ENCODE measurements at regions not wholly inside any gene's neighbourhood (a gene's known extent, or its start where the extent isn't known, plus 50 kb on each side); places are given as distances from the start of the nearest gene placed in this dataset.

DNA sequence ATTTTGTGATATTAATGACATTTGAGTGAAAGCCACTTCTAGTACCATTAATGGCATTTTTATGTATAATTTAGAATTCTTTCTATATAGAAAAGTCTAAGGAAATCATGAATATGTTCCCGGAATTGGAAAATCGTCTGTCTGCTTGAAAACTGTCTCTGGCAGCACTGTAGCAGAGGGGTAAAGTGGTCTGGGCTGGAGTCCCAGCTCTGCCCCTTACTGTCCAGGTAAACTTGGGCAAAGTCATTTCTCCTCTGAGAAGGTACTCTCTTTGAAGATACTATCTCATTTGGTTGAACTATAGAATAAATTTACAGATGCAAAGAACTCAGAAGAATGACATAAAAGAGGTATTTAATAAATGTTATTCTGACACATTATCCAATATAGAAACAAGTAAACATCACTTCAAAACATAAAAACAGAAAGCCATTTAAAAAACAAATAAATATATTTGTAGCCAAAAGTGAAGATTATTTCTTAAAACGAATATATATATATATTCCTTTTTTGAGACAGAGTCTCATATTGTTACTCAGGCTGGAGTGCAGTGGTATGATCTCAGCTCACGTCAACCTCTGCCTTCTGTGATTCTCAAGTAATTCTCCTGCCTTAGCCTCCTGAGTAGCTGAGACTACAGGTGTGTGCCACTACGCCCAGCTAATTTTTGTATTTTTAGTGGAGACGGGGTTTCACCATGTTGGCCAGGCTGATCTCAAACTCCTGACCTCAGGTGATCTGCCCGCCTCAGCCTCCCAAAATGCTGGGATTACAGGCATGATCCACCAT is 149.8 kb upstream of the ITGA4 start:
- no peak for DNase-seq

GRCh38 chr2:181308766-181309515 is 148.2 kb upstream of the ITGA4 start:
- DNase-seq = no peak

GRCh38 chr2:181309586-181309985 is 147.6 kb upstream of the ITGA4 start:
- no peak for DNase-seq

DNA sequence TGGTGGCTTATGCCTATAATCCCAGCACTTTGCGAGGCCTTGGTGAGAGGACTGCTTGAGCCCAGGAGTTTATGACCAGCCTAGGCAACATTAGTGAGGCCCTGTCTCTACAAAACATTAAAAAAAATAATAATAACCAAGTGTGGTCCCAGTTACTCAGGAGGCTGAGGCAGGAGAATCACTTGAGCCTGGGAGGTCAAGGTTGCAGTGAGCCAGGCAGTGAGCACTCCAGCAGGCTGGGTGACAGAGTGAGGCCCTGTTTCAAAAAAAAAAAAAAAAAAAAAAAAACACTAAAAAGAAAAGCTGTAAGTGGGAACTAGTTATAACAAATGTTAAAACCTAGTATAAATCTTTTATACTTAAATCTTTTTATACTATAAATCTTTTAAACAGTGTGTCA is 146.2 kb upstream of the ITGA4 start:
- no peak for DNase-seq

DNA sequence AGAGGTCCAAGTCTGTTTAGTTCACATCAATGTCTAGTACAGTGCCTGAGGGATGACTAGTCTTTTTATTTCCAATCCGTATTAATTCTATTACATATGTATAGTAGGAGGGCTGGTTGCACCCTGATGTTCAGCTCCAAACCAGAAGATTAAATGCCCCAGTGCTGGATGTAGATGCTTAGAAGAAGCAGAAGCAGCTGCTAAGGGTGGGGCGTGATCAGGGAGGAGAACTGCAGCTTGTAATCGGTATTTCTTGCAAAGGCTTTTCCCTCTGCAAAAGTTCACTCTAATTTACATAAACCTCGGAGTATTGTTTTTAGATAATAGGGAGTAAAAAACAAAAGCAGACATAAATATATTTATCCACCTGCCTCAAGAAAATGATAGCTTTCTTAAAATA is 145.3 kb upstream of the ITGA4 start:
- DNase-seq = no peak

DNA sequence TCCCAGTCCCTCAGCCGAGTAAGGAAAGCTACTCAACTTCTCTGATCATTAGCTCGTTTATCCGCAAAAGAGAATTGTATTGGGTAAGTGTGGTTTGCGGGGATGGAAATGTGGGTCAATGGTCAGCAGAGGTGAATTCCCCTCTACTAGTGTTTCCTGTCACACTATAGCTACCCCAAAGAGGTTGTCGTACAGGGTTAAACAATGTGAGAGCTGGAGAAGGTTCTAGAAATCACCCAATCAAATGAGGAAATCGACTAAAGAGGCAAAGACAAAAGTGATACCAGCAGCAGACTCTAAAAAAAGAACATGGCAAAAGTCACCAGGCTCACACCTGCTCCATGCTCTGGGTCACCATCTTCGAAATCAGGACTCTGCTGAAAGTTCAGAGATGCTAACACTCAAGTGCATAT is 144.7 kb upstream of the ITGA4 start:
- no peak for DNase-seq

DNA sequence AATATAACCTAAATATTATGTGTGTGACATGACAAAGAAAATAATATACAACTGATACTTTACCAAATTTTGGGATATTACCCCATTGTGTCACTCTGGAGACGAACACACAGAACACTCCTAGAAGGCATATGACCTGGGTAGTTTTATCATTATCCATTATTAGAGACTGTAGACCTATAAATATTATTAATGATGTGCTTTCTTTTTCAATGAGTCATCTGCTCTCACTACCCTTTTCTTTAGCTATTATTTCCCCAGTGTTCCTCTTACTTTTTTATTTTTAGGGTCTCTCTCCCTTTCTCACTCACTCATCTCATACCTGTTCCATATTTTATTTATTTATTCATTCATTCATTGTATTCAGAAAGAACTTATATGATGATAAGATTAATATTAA is 143.3 kb upstream of the ITGA4 start:
- DNase-seq = no peak

DNA sequence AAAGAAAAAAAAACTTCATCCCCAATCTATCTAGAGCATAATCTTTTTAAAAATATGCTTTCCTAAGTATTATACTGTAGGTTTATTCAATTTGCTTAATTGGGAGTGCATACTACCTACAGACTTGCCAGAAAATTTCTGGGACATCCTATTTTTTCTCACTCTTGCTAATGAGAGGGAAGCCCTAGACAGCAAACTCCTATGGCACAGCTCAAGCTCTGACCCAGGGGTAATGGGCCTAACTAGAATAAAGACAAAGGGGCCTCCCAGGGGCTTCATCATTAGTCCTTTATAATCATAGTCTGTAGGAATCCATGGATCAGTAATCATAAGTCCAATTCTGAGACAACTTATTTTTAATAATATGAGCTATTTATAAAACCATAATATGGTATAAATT is 142.6 kb upstream of the ITGA4 start:
- DNase-seq = no peak

DNA sequence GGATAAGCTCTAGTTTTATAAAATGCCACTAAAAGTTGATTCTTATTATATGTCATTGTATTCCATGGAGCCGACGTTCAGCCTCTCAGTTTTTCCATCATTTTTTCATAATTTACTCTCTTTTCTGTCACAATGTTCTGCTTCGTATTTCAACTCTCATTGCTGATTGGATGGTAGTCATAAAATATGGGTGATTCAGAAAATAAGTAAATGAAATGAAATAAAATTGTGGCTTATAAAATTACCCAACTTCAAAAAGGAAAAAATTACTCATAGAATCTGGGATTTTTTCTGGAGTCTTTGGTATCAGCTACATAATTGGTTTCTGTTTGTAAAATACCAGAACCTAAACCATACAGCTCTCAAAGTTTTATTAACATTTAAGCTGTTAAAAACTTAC is 139.7 kb upstream of the ITGA4 start:
- no peak for DNase-seq

GRCh38 chr2:181318504-181319280 is 138.5 kb upstream of the ITGA4 start:
- DNase-seq = no peak

DNA sequence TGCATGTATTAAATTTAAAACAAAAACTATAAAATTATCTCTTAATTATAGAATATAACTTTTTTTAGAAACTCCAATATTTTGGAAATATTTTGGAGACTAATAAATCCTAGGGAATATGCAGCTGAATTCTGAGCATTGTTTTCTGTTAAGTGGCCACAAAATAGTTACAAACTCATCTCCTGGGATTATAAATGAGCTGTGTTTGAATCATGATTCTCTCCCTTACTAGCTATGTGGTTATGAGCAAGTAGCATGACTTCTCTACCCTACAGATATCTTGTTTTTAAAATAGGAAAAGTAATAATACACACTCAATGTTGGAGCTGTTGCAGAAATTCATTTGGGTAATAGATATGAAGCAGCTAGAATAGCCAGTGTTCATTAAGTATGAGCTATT is 137.9 kb upstream of the ITGA4 start:
- no peak for DNase-seq

GRCh38 chr2:181320638-181321037 is 136.5 kb upstream of the ITGA4 start:
- DNase-seq = no peak

DNA sequence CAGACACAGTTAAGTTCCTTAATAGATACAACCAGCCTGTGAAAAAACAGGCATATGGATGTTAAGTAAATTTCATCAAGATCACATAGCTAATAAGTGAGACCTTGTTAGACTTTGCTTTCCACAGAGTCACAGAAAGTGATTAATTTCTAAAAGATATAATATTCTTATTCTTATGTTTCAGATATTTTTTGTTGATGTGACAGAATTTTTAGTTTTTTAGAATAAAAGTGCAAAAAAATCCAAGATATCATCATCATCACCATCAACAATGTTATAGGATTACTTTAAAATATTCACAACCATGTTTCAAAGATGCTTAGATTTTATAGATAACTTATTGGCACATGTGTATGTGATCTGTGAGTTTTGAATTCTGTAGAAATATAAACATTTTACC is 132.3 kb upstream of the ITGA4 start:
- DNase-seq = no peak

DNA sequence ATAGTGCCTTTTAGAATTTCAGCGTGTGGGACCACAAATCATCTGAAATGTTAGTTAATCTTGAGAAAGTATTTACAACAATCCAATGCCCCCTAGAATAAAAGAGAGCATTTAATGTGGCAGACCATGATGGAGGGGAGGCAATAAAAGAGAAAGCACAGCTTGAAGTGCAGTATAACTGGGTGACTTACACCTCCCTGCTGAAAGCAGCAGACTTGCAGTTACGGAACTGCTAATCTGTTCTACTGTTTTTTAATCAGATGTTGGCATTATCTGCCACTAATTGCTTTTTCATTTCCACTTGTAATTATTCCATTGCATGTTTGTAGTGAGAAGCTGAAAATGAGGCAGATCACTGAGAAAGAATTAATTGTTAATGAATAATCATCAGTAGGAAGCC is 130.5 kb upstream of the ITGA4 start:
- DNase-seq = no peak

DNA sequence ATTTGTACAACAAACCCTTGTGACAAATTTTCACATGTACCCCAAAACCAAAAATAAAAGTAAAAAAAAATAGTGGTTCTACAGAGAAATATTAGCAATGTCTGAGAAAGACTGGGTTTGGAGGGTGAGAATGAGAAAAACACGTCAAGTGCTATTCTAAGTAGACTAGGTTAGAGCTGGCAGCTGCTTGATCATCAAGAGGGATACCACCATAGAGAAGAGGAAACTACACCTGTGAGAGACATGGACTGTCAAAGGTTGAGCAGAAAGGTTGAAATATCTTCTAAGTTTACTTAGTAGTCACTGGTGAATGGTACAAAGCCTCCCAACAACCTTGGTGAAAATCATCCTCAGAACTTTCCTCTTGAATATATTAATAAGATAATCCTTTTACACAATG is 126.9 kb upstream of the ITGA4 start:
- DNase-seq = no peak

GRCh38 chr2:181332044-181332605 is 125.1 kb upstream of the ITGA4 start:
- DNase-seq = no peak

DNA sequence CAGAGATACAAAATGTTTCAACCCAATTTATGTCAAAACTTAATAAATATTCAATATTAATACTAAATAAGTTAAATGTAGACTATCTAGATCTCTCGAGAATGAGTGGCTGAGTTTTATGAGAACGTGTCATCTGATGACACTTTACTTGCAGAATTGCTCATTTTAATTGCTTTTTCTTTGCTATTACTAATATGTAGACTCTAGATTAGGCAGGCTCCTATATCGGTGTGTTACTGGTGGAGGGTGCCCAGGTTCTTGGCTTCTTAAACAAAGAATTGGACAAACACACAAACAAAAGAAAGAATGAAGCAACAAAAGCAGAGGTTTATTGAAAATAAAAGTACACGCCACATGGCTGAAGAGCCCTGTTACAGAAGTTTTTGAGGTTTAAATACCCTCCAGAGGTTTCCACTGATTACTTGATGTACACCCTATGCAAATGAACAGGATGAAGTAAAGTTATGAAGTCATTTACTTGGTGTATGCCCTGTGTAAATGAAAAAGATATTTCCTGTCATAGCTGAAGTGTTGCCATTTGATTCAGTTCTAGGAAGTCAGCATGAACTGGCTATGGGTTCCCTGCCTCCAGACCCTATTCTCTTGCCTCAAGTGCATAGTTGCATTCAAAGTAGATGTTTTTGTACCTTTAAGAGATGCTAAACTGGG is 122.9 kb upstream of the ITGA4 start:
- DNase-seq = no peak

DNA sequence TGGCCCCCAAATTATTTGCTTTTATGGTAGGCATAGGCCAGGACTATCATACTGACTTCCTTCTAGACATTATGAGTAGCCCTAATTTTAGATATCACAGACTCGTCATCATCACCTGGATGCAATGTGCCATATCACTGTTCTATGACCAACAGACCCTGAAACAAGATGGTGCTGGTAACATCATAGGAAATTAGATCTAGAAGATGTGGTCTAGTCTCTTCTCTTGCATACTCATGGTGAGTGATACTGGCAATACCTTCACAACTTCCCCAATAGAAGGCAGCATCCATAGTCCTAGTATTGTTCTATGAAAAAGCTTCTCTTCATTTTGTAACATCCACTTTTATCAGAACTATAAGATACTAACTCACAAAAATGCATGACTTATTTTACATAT is 116.3 kb upstream of the ITGA4 start:
- DNase-seq = no peak

GRCh38 chr2:181341855-181342600 is 115.2 kb upstream of the ITGA4 start:
- DNase-seq = no peak

- DNase-seq = no peak
Observed at GRCh38 chr2:181348107-181348837, 108.9 kb upstream of the ITGA4 start.

GRCh38 chr2:181352158-181352557 is 105.0 kb upstream of the ITGA4 start:
- DNase-seq = no peak

Data from activated CD4-positive, alpha-beta T cell treated with anti-CD3 and anti-CD28 coated beads, Interleukin-2, amount 50 U/mL, for 16 hours (primary cell).